Neural cell (in vitro differentiated cells): ENCODE measurements at regions not wholly inside any gene's neighbourhood (a gene's known extent, or its start where the extent isn't known, plus 50 kb on each side); places are given as distances from the start of the nearest gene placed in this dataset.

Source experiments
- H2AFZ ChIP-seq: fragments of 200-600, 300-800 bp; sonication (generic), shearing (Covaris generic); 2 replicates; pipeline ENCODE4 v1.6.0; 2014; ENCODE audit warnings: low read depth, mild to moderate bottlenecking, antibody characterized with exemption, low read length, moderate library complexity
- H3F3A ChIP-seq: fragments of 200-600 bp; shearing (Covaris generic); 2 replicates; pipeline ENCODE4 v1.6.1; 2016; ENCODE audit warnings: mild to moderate bottlenecking, moderate library complexity, mixed read lengths, antibody characterized with exemption, low read length; ENCODE audit not compliant: insufficient read depth, poor library complexity, severe bottlenecking
- H3K27ac ChIP-seq: fragments of 200-600, 300-800 bp; sonication (generic), shearing (Covaris generic); 2 replicates; pipeline ENCODE4 v1.5.1; 2014; ENCODE audit warnings: mild to moderate bottlenecking, low read length, moderate library complexity
- H3K27me3 ChIP-seq: fragments of 300-800, 200-600 bp; sonication (generic), shearing (Covaris generic); 2 replicates; pipeline ENCODE4 v1.6.0; 2014; ENCODE audit warnings: mild to moderate bottlenecking, low read depth, low read length, moderate library complexity; ENCODE audit not compliant: insufficient read depth
- H3K36me3 ChIP-seq: fragments of 300-800, 200-600 bp; sonication (generic), shearing (Covaris generic); 2 replicates; pipeline ENCODE4 v1.5.1; 2014; ENCODE audit warnings: mild to moderate bottlenecking, antibody characterized with exemption, low read length, moderate library complexity; ENCODE audit not compliant: insufficient read depth
- H3K4me2 ChIP-seq: fragments of 300-800, 200-600 bp; sonication (generic), shearing (Covaris generic); 2 replicates; pipeline ENCODE4 v1.6.0; 2014; ENCODE audit warnings: mild to moderate bottlenecking, low read length
- H3K4me3 ChIP-seq: fragments of 300-800, 200-600 bp; sonication (generic), shearing (Covaris generic); 2 replicates; pipeline ENCODE4 v1.5.1; 2014; ENCODE audit warnings: mild to moderate bottlenecking, low read length, moderate library complexity
- H3K79me2 ChIP-seq: fragments of 200-600 bp; shearing (Covaris generic); replicated peaks from 2 replicates; pipeline ENCODE4 v1.6.0; 2014; ENCODE audit warnings: mild to moderate bottlenecking, low read length, moderate library complexity; ENCODE audit not compliant: insufficient read depth
- H3K9ac ChIP-seq: fragments of 300-800, 200-600 bp; sonication (generic), shearing (Covaris generic); 2 replicates; pipeline ENCODE4 v1.6.1; 2016; ENCODE audit warnings: mild to moderate bottlenecking, low read length, mixed read lengths
- H3K9me2 ChIP-seq: fragments of 200-600 bp; shearing (Covaris generic); 2 replicates; pipeline ENCODE4 v1.6.1; 2016; ENCODE audit warnings: mild to moderate bottlenecking, low read length, mixed read lengths; ENCODE audit not compliant: insufficient read depth
- H3K9me3 ChIP-seq: fragments of 200-600, 300-800 bp; sonication (generic), shearing (Covaris generic); 2 replicates; pipeline ENCODE4 v1.6.1; 2016; ENCODE audit warnings: mild to moderate bottlenecking, mixed run types, low read length, moderate library complexity, mixed read lengths
- H4K20me1 ChIP-seq: fragments of 200-600 bp; shearing (Covaris generic); 2 replicates; pipeline ENCODE4 v1.6.1; 2016; ENCODE audit warnings: mild to moderate bottlenecking, mixed run types; ENCODE audit not compliant: insufficient read depth
- CTCF ChIP-seq: fragments of 450-650 bp; IDR thresholded peaks from 2 replicates; pipeline ENCODE4 v1.5.1; 2014; ENCODE audit warnings: antibody characterized with exemption, mild to moderate bottlenecking, moderate library complexity; ENCODE audit not compliant: poor library complexity, severe bottlenecking
- EP300 ChIP-seq: fragments of 450-650 bp; conservative IDR thresholded peaks from 2 replicates; pipeline ENCODE4 v1.6.1; 2014; ENCODE audit warnings: antibody characterized with exemption, mild to moderate bottlenecking, moderate library complexity; ENCODE audit not compliant: poor library complexity, severe bottlenecking
- EZH2 ChIP-seq: fragments of 200-600, 300-800 bp; shearing (Covaris generic), sonication (generic); IDR thresholded peaks from 2 replicates; pipeline ENCODE4 v1.6.1; 2014; ENCODE audit warnings: antibody characterized with exemption, low read length, borderline replicate concordance, mild to moderate bottlenecking; ENCODE audit not compliant: insufficient read depth, poor library complexity, severe bottlenecking
- MXI1 ChIP-seq: fragments of 450-650 bp; conservative IDR thresholded peaks from 2 replicates; pipeline ENCODE4 v1.6.1; 2014; ENCODE audit warnings: antibody characterized with exemption, mild to moderate bottlenecking; ENCODE audit not compliant: poor library complexity, severe bottlenecking
- POLR2AphosphoS5 ChIP-seq: IDR thresholded peaks from 2 replicates; pipeline ENCODE4 v1.6.1; 2012
- RAD21 ChIP-seq: fragments of 450-650 bp; conservative IDR thresholded peaks from 2 replicates; pipeline ENCODE4 v1.6.1; 2014; ENCODE audit warnings: antibody characterized with exemption, mild to moderate bottlenecking, moderate library complexity
- REST ChIP-seq: IDR thresholded peaks from 2 replicates; pipeline ENCODE4 v1.6.1; 2012; ENCODE audit warnings: borderline replicate concordance
- SMC3 ChIP-seq: fragments of 450-650 bp; conservative IDR thresholded peaks from 2 replicates; pipeline ENCODE4 v1.6.1; 2014; ENCODE audit warnings: antibody characterized with exemption, mild to moderate bottlenecking, moderate library complexity; ENCODE audit not compliant: poor library complexity
- TAF1 ChIP-seq: IDR thresholded peaks from 2 replicates; pipeline ENCODE4 v1.6.1; 2012; ENCODE audit warnings: low read depth

GRCh38 chr2:128497461-128497860, 178.8 kb upstream of the HS6ST1 start:
- no peak overlapping the region for H3K4me3 ChIP-seq
- H3K9ac ChIP-seq, result no peak overlapping the region
- H3K79me2 ChIP-seq, result no peaks in the 10 kb centered on the region
- no peaks in the 10 kb centered on the region for H3K27me3 ChIP-seq
- no peaks in the 10 kb centered on the region for H3K9me3 ChIP-seq
- no peak overlapping the region for H3K4me2 ChIP-seq
- no peaks in the 10 kb centered on the region for H3F3A ChIP-seq
- no peaks in the 10 kb centered on the region for H4K20me1 ChIP-seq
- no peak overlapping the region for H2AFZ ChIP-seq
- no peak overlapping the region for H3K27ac ChIP-seq
- H3K9me2 ChIP-seq, result no peaks in the 10 kb centered on the region
- TF ChIP-seq CTCF (no peak), RAD21 (no peak), TAF1 (no peak), SMC3 (no peak), EZH2 (no peak), POLR2AphosphoS5 (no peak), REST (no peak), EP300 (no peak), MXI1 (no peak)
- no peaks in the 10 kb centered on the region for H3K36me3 ChIP-seq

- Histone ChIP-seq H3K79me2 (no peaks in the 10 kb centered on the region), H3K9me2 (no peaks in the 10 kb centered on the region), H4K20me1 (no peaks in the 10 kb centered on the region), H3K36me3 (no peaks in the 10 kb centered on the region), H3F3A (no peaks in the 10 kb centered on the region), H2AFZ (no peak overlapping the region), H3K9ac (no peak overlapping the region), H3K4me2 (no peak overlapping the region), H3K9me3 (no peaks in the 10 kb centered on the region), H3K27me3 (no peaks in the 10 kb centered on the region), H3K27ac (no peak overlapping the region), H3K4me3 (no peak overlapping the region)
- no peak for TF ChIP-seq EP300
- TF ChIP-seq EZH2, result no peak
- TF ChIP-seq SMC3, result no peak
- no peak for TF ChIP-seq POLR2AphosphoS5
- TF ChIP-seq TAF1, result no peak
- no peak for TF ChIP-seq CTCF
- no peak for TF ChIP-seq RAD21
- no peak for TF ChIP-seq MXI1
- no peak for TF ChIP-seq REST
These were observed 179.4 kb upstream of the HS6ST1 start for GRCh38 chr2:128498086-128498485.
